GM10266 (cell line): ENCODE measurements at regions not wholly inside any gene's neighbourhood (a gene's known extent, or its start where the extent isn't known, plus 50 kb on each side); places are given as distances from the start of the nearest gene placed in this dataset.

ENCODE experiments used
- DNase-seq: peaks from one replicate; pipeline ENCODE4 v3.0.0; 2012; ENCODE audit errors: extremely low spot score
- TF ChIP-seq, protein P1 (sequence below): IDR thresholded peaks from 2 replicates; pipeline ENCODE4 v1.5.1; 2012; ENCODE audit warnings: mild to moderate bottlenecking, low read depth; ENCODE audit not compliant: control insufficient read depth, insufficient read depth; ENCODE audit errors: missing control alignments

DNA sequence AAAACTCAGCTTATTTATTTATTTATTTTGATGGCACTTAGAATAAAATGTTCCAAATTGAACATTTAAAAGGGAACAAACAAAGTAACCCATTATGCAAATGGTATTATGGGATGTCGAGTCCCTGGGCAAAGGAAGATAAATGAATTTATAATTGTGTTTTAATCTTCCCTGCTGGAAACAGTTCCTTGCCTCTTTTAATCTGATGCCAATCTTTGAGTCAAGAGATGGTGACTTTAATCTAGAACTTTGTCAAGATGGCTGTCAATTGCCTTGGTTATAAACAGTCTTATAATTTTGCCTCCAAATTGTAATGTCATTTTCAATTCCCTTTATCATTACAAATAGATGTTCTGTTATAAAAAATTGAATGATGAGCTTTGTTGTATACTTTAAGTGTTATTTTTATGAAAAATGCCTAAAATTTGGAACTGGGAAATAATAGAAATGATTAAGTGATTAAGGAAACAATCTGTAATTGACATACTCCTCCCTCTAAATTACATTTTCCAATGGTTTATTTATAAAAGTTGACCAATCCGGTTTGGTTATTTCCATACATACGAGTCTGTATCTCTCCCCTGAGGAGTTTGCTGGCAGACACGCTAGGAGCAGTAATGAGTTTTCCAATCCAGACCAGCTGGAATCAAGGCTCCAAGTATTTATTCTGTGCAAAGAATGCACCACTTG lies 134.9 kb upstream of the FRMD6 start:
- TF ChIP-seq, protein P1, sequence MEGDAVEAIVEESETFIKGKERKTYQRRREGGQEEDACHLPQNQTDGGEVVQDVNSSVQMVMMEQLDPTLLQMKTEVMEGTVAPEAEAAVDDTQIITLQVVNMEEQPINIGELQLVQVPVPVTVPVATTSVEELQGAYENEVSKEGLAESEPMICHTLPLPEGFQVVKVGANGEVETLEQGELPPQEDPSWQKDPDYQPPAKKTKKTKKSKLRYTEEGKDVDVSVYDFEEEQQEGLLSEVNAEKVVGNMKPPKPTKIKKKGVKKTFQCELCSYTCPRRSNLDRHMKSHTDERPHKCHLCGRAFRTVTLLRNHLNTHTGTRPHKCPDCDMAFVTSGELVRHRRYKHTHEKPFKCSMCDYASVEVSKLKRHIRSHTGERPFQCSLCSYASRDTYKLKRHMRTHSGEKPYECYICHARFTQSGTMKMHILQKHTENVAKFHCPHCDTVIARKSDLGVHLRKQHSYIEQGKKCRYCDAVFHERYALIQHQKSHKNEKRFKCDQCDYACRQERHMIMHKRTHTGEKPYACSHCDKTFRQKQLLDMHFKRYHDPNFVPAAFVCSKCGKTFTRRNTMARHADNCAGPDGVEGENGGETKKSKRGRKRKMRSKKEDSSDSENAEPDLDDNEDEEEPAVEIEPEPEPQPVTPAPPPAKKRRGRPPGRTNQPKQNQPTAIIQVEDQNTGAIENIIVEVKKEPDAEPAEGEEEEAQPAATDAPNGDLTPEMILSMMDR, result no peak
- no peak for DNase-seq

DNA sequence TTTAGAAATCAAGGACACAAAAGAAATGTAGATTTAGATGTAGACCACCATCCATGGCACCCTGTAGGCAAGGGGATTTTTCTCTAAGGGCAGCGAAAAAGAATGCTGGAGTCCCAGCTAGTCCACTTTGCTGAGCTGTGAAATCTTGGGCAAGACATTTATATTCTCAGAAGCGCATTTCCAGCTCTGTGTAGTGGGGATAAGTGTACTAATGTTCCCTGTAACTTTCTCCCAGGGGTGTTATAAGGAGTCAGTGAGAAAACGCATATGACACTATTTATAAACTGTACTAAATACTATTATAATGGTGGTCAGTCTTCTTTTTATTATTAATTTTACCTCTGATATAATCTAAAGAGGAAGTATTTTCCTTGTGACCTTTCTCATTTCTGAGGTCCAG lies 133.4 kb upstream of the FRMD6 start:
- TF ChIP-seq, protein P1, result no peak
- DNase-seq, result no peak

DNA sequence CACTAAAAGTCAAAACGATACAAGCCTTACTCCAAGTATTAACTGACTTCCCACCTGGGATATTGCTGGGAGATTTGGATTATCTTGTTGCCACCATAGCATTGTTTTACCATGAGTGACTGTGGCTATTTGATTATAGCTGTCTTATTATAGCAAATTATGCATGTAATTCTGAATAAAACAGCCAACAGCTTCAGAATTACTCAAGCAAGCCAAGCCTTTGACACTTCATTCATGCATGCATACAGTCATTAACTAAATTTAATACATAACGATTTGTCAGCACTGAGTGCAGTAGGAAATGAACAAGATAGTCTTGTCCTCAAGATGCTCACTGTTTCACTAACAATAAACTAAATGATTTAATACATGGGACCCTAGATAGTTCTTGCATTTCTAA lies 133.0 kb upstream of the FRMD6 start:
- TF ChIP-seq, protein P1, result no peak
- DNase-seq, result no peak

DNA sequence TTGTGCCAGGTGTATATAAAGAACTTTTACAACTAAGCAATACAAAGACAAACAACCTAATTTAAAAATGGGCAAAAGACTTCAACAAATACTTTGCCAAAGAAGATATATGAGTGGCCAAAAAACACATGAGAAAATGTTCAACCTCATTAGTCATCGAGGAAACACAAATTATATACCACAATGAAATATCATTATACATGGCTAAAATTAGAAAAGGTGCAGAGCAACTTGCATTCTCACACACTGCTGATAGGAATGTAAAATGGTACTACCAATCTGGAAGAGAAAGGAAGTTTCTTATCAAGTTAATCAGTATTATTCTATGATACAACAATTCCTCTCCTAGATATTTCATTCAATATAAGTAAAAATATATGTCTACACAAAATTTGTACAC lies 131.6 kb upstream of the FRMD6 start:
- TF ChIP-seq, protein P1, result no peak
- no peak for DNase-seq

DNA sequence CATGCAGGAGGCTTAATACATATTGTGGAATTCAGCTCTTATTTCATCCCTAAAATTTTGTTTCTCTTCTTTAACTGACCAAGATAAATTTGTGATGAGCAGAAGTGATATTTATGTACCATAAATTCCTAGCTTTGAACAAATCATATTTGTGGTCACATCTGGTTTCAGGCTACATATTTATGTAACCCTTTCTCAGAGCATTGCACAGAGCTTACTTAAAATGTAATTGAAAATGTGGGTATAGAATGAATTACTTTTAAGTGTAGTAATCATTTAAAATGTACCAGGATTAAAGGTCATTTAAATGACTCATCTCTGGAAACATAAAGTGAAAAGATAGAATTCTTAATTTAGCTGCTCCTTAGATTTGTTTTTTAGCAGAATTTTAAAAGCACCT lies 129.9 kb upstream of the FRMD6 start:
- no peak for DNase-seq
- TF ChIP-seq, protein P1, result no peak

DNA sequence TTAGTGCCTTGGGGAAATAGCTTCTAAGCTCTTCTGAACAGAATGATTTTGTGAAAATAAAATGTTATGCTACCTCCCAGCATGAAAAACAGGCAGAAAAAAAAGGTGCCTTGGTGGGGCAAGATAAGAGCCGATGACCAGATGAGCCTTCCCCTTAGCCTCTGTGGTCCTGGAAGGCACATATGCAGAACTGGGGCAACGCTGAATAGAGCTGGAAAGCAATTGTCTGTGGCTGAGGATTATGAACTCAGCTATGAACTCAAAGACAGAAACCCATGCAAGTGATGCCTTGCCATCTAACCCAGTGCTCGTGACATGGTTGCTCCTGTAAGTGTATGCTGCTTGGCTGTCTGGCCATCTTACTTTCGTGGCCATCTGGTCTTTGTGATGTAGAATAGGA lies 128.5 kb upstream of the FRMD6 start:
- DNase-seq, result no peak
- TF ChIP-seq, protein P1, result no peak

DNA sequence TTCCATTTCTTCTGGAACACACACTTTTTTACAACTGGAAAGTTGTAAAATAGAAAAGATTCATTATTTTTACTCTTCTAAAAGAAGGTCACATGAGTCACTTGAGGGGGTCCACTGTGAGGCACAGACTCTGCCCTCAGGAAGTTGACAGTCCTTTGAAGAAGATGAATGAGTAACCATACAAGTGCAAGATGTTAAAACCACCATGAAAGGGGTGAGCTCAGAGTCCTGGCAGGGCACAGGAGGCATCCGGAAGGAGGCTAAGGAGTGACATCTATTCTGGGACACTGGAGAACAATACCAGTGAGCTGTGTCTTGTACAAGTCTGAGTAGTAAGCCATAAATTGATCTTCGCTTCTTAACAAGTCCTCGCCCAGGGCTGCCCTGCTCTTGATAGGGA lies 126.0 kb upstream of the FRMD6 start:
- no peak for DNase-seq
- TF ChIP-seq, protein P1, result no peak
